ENCODE measurements at regions not wholly inside any gene's neighbourhood (a gene's known extent, or its start where the extent isn't known, plus 50 kb on each side); places are given as distances from the start of the nearest gene placed in this dataset.

DNA sequence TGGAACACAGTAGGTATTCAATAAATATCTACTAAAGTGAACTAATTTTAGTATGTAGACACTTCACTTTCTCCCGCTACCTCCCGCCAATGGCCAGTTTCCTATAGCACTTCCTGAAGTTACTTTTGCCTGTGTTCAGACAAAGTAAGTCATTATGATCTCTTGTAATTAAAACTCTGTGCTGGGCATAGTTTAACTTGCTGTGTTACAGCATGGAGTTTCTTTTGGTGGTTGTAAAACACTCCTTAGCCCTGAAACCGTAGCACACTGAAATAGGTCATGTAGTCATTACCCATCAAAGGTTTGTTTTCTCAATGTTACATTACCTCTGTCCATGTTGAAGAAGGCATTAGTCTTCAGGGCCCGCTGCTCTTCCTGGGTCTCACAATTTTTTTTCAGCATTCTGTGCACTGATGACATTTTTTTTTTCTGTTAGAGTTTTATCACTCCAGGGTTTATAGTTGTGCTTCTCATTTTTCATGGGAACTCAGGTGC lies 54.0 kb upstream of the CENPW start:
- intact Hi-C loops (cut with micrococcal nuclease), result no loop called here
- H3K36me3 Mint-ChIP-seq, result no peaks in the 10 kb centered on the region
- H3K4me3 Mint-ChIP-seq, result no peak overlapping the region
- WGBS (ENCODE audit: insufficient coverage), result 100% methylated on average over 1 of the region's 4 CpGs
- Histone ChIP-seq H3K4me3 (replicated peaks in 1 of 3; ENCODE audit: low read depth in 2 of 3, low read length in 3 of 3) (no peak overlapping the region), H2AFZ (ENCODE audit: insufficient read depth, low read depth, low read length, poor library complexity, severe bottlenecking) (no peak overlapping the region), H3K4me2 (replicated peaks; ENCODE audit: extremely low read depth, low read length, poor library complexity, severe bottlenecking) (no peak overlapping the region), H3K27ac (ENCODE audit: low read depth in 1 of 2, low read length in 2 of 2) (no peak overlapping the region), H3K9me3 (replicated peaks in 1 of 2; ENCODE audit: control insufficient read depth in 1 of 2, insufficient read depth in 1 of 2, low read length in 2 of 2) (no peaks in the 10 kb centered on the region), H3K4me1 (ENCODE audit: control insufficient read depth in 1 of 2, insufficient read depth in 2 of 2, low read length in 2 of 2) (no peaks in the 10 kb centered on the region), H3K79me2 (ENCODE audit: insufficient read depth, low read length) (no peaks in the 10 kb centered on the region), H4K20me1 (ENCODE audit: insufficient read depth, low read length) (no peaks in the 10 kb centered on the region), H3K27me3 (ENCODE audit: control insufficient read depth in 2 of 2, insufficient read depth in 2 of 2, low read length in 2 of 2) (no peaks in the 10 kb centered on the region), H3K9ac (ENCODE audit: insufficient read depth, low read length, poor library complexity, severe bottlenecking) (no peak overlapping the region), H3K36me3 (replicated peaks in 1 of 2; ENCODE audit: control insufficient read depth in 1 of 2, insufficient read depth in 2 of 2, low read length in 2 of 2) (no peaks in the 10 kb centered on the region)
- no peak for DNase-seq
- H3K9me3 Mint-ChIP-seq, result peaks cover 0 to 5% (median 0%) of the 10 kb centered on the region in 7 donors
- H3K27me3 Mint-ChIP-seq (ENCODE audit: low read depth in 3 of 3), result peaks cover 0 to 4% (median 2%) of the 10 kb centered on the region in 3 donors
- TF ChIP-seq, protein P1, sequence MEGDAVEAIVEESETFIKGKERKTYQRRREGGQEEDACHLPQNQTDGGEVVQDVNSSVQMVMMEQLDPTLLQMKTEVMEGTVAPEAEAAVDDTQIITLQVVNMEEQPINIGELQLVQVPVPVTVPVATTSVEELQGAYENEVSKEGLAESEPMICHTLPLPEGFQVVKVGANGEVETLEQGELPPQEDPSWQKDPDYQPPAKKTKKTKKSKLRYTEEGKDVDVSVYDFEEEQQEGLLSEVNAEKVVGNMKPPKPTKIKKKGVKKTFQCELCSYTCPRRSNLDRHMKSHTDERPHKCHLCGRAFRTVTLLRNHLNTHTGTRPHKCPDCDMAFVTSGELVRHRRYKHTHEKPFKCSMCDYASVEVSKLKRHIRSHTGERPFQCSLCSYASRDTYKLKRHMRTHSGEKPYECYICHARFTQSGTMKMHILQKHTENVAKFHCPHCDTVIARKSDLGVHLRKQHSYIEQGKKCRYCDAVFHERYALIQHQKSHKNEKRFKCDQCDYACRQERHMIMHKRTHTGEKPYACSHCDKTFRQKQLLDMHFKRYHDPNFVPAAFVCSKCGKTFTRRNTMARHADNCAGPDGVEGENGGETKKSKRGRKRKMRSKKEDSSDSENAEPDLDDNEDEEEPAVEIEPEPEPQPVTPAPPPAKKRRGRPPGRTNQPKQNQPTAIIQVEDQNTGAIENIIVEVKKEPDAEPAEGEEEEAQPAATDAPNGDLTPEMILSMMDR (IDR thresholded peaks at IDR 0.05), result no peak
- no peaks in the 10 kb centered on the region for H3K4me1 Mint-ChIP-seq
- H3K27ac Mint-ChIP-seq, result no peak overlapping the region
